Calu3 (cell line): ENCODE measurements at regions not wholly inside any gene's neighbourhood (a gene's known extent, or its start where the extent isn't known, plus 50 kb on each side); places are given as distances from the start of the nearest gene placed in this dataset.

Experiments
- BruUV-seq: library from RNA; stranded (reverse); fragments of 400-500 nt; replicated peaks from 2 replicates; lab custom pipeline; 2021; lab: Mats Ljungman, UMichigan
- CTCF ChIA-PET: fragments of 300-600 bp; sonication (Branson Sonifier 250); formaldehyde crosslinking; loops from one replicate; lab custom pipeline; 2022; ENCODE audit warnings: antibody characterized with exemption; lab: Charles Lee
- DNase-seq: peaks from one replicate; pipeline ENCODE4 v3.0.0; 2022
- H3K27ac Mint-ChIP-seq: one replicate; pipeline ENCODE4 v1.8.0; 2022; ENCODE audit warnings: mixed read lengths; ENCODE audit not compliant: unreplicated experiment
- H3K27me3 Mint-ChIP-seq: one replicate; pipeline ENCODE4 v1.8.0; 2022; ENCODE audit warnings: mixed read lengths; ENCODE audit not compliant: unreplicated experiment
- H3K36me3 Mint-ChIP-seq: one replicate; pipeline ENCODE4 v1.8.0; 2022; ENCODE audit warnings: mild to moderate bottlenecking, moderate library complexity, mixed read lengths; ENCODE audit not compliant: insufficient read depth, unreplicated experiment
- H3K4me1 Mint-ChIP-seq: one replicate; pipeline ENCODE4 v1.8.0; 2022; ENCODE audit warnings: mild to moderate bottlenecking, low read depth, mixed read lengths; ENCODE audit not compliant: unreplicated experiment
- H3K4me3 Mint-ChIP-seq: one replicate; pipeline ENCODE4 v1.8.0; 2022; ENCODE audit warnings: mild to moderate bottlenecking, low read depth, moderate library complexity, mixed read lengths; ENCODE audit not compliant: unreplicated experiment
- H3K9me3 Mint-ChIP-seq: one replicate; pipeline ENCODE4 v1.8.0; 2022; ENCODE audit warnings: low read depth, mixed read lengths; ENCODE audit not compliant: unreplicated experiment
- CTCF ChIP-seq: fragments of 200-600 bp; IDR thresholded peaks from one replicate; pipeline ENCODE4 v1.8.0; 2022; ENCODE audit warnings: antibody characterized with exemption; ENCODE audit not compliant: unreplicated experiment
- intact Hi-C: fragments of 100-400 bp; cut with micrococcal nuclease; formaldehyde crosslinking; loops from one replicate; pipeline ENCODE4 v1.10.0; 2022; ENCODE audit not compliant: unreplicated experiment

GRCh38 chr4:28654618-28655017 lies 1794.0 kb downstream of the STIM2 start:
- Mint-ChIP-seq H3K27me3 (no peaks in the 10 kb centered on the region), H3K36me3 (no peaks in the 10 kb centered on the region), H3K4me1 (no peaks in the 10 kb centered on the region), H3K9me3 (peaks cover 5% of the 10 kb centered on the region), H3K4me3 (no peak overlapping the region), H3K27ac (no peak overlapping the region)
- no TSS peak for BruUV-seq
- intact Hi-C loops: no loop called here
- no peak for DNase-seq
- TF ChIP-seq CTCF: no peak
- CTCF ChIA-PET: no interaction called here

GRCh38 chr4:28665306-28665705 lies 1804.7 kb downstream of the STIM2 start:
- CTCF ChIA-PET: no interaction called here
- Mint-ChIP-seq H3K9me3 (peaks cover 5% of the 10 kb centered on the region), H3K4me3 (no peak overlapping the region), H3K4me1 (no peaks in the 10 kb centered on the region), H3K27ac (no peak overlapping the region), H3K36me3 (no peaks in the 10 kb centered on the region), H3K27me3 (no peaks in the 10 kb centered on the region)
- no TSS peak for BruUV-seq
- no peak for DNase-seq
- no peak for TF ChIP-seq CTCF
- intact Hi-C loops: no loop called here

GRCh38 chr4:28675582-28675981 lies 1814.9 kb downstream of the STIM2 start:
- Mint-ChIP-seq H3K9me3 (peaks cover 5% of the 10 kb centered on the region), H3K36me3 (no peaks in the 10 kb centered on the region), H3K27me3 (no peaks in the 10 kb centered on the region), H3K27ac (no peak overlapping the region), H3K4me3 (no peak overlapping the region), H3K4me1 (no peaks in the 10 kb centered on the region)
- intact Hi-C loops: no loop called here
- no peak for TF ChIP-seq CTCF
- no TSS peak for BruUV-seq
- DNase-seq: no peak
- CTCF ChIA-PET: no interaction called here

DNA sequence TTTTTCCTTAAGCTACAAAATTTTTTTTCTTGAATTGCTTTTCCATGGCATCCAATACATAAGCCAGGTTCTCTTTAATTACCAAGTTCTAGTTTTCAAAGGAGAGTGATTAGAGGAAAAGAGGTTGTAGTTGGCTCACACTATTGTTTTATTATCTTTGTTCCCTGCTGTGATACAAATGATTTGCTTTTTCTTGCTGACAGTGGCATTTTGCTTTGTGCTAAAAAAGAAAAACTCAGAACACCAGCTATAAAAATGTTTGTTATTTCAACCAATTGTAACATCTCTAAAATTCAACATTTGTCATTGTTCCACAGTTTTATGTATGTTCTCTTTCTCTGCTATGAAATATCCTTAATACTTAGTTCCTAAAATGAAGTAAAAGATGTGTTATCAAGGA lies 1817.2 kb downstream of the STIM2 start:
- H3K27me3 Mint-ChIP-seq: no peaks in the 10 kb centered on the region
- H3K4me3 Mint-ChIP-seq: no peak overlapping the region
- no peaks in the 10 kb centered on the region for H3K9me3 Mint-ChIP-seq
- intact Hi-C loops: no loop called here
- no peak overlapping the region for H3K27ac Mint-ChIP-seq
- TF ChIP-seq CTCF: no peak
- DNase-seq: no peak
- H3K36me3 Mint-ChIP-seq: no peaks in the 10 kb centered on the region
- no TSS peak for BruUV-seq
- CTCF ChIA-PET: no interaction called here
- no peaks in the 10 kb centered on the region for H3K4me1 Mint-ChIP-seq

DNA sequence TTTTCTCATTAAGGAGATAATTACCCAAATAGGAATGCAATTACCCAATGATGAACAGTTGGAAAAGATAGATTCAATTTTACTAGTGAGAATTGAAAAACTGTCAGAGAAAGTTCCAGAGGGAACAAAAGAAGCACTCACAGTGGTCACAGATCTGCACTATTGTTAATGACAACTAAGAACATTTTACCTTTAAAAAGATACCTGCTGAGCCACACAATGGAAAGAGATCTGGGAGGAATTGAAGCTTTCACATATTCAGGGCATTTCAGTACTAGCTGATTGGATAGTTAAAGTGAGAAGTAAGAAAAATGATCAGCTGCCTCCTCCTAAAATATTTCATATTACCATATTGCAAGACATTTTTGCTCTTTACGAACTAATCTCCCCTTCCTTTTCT lies 1822.2 kb downstream of the STIM2 start:
- intact Hi-C loops: no loop called here
- no peaks in the 10 kb centered on the region for H3K36me3 Mint-ChIP-seq
- BruUV-seq: no TSS peak
- H3K4me1 Mint-ChIP-seq: no peaks in the 10 kb centered on the region
- H3K4me3 Mint-ChIP-seq: no peak overlapping the region
- peaks cover 6% of the 10 kb centered on the region for H3K9me3 Mint-ChIP-seq
- no peak for DNase-seq
- H3K27ac Mint-ChIP-seq: no peak overlapping the region
- CTCF ChIA-PET: no interaction called here
- TF ChIP-seq CTCF: no peak
- H3K27me3 Mint-ChIP-seq: no peaks in the 10 kb centered on the region
